Kidney (tissue), 13 donors: ENCODE measurements at regions not wholly inside any gene's neighbourhood (a gene's known extent, or its start where the extent isn't known, plus 50 kb on each side); places are given as distances from the start of the nearest gene placed in this dataset.

Source experiments
- DNase-seq, 5 donors: peaks; one replicate each; pipeline ENCODE4 v3.0.0-alpha.2; 2013 to 2020
- FAIRE-seq: peaks from 2 replicates; lab custom pipeline; 2012; peaks lifted over from hg19 to GRCh38; lab: Jason Lieb, UNC
- H3K27ac ChIP-seq, 2 donors: one replicate each; pipeline ENCODE4 v1.7.0; 2013; ENCODE audit warnings: low read depth in 2 of 2, low read length in 2 of 2, inconsistent platforms in 1 of 2
- H3K27me3 ChIP-seq: one replicate; pipeline ENCODE4 v1.7.1; 2013; ENCODE audit warnings: low read length, inconsistent platforms; ENCODE audit not compliant: control insufficient read depth, insufficient read depth
- H3K36me3 ChIP-seq, 3 donors: one replicate each; pipeline versions ENCODE4 v1.7.0 to v1.7.1; 2013; ENCODE audit warnings: low read length in 3 of 3, control low read depth in 1 of 3, inconsistent platforms in 1 of 3; ENCODE audit not compliant: insufficient read depth in 3 of 3, control insufficient read depth in 2 of 3
- H3K4me1 ChIP-seq, 3 donors: one replicate each; pipeline versions ENCODE4 v1.7.0 to v1.7.1; 2013; ENCODE audit warnings: low read length in 3 of 3, inconsistent platforms in 1 of 3, low read depth in 1 of 3; ENCODE audit not compliant: control insufficient read depth in 2 of 3, insufficient read depth in 2 of 3
- H3K4me3 ChIP-seq, 3 donors: one replicate each; pipeline versions ENCODE4 v1.7.0 to v1.8.1; 2013; ENCODE audit warnings: low read length in 3 of 3, control low read depth in 1 of 3, inconsistent platforms in 1 of 3
- H3K9ac ChIP-seq, 3 donors: one replicate each; pipeline versions ENCODE4 v1.7.0 to v1.7.1; 2013; ENCODE audit warnings: low read length in 3 of 3, control low read depth in 1 of 3, inconsistent platforms in 1 of 3
- H3K9me3 ChIP-seq, 3 donors: one replicate each; pipeline versions ENCODE4 v1.7.0 to v1.7.1; 2013; ENCODE audit warnings: low read length in 3 of 3, control low read depth in 1 of 3, inconsistent platforms in 1 of 3; ENCODE audit not compliant: control insufficient read depth in 2 of 3, insufficient read depth in 1 of 3
- intact Hi-C: fragments of 100-400 bp; cut with DNase I; formaldehyde crosslinking; loops from one replicate; pipeline ENCODE4 v1.11.1; 2022
- TF ChIP-seq, protein P1 (sequence below): IDR thresholded peaks from 3 replicates; pipeline ENCODE4 v1.5.1; 2012; ENCODE audit warnings: mild to moderate bottlenecking, moderate library complexity, borderline replicate concordance; ENCODE audit not compliant: insufficient read depth; ENCODE audit errors: extremely low read depth
- donor health status: control.
- donor health status: control.
- donor health status: control.
- donor health status: control.
- donor health status: control.
- donor health status: DM: yes; HTN: yes; CAD: no.
- donor health status: Normal renal cell carcinoma (clear cell type).

GRCh38 chr22:47713941-47714340 lies 951.5 kb downstream of the TBC1D22A start:
- Histone ChIP-seq H3K9me3 (no peaks in the 10 kb centered on the region), H3K9ac (no peak overlapping the region), H3K36me3 (no peaks in the 10 kb centered on the region), H3K27ac (no peak overlapping the region), H3K4me3 (no peak overlapping the region), H3K27me3 (no peaks in the 10 kb centered on the region), H3K4me1 (no peaks in the 10 kb centered on the region)
- intact Hi-C loops = no loop called here
- peak in 2 of 5 donors; percentile 15 to 19 for DNase-seq
- no peak for FAIRE-seq
- TF ChIP-seq, protein P1, sequence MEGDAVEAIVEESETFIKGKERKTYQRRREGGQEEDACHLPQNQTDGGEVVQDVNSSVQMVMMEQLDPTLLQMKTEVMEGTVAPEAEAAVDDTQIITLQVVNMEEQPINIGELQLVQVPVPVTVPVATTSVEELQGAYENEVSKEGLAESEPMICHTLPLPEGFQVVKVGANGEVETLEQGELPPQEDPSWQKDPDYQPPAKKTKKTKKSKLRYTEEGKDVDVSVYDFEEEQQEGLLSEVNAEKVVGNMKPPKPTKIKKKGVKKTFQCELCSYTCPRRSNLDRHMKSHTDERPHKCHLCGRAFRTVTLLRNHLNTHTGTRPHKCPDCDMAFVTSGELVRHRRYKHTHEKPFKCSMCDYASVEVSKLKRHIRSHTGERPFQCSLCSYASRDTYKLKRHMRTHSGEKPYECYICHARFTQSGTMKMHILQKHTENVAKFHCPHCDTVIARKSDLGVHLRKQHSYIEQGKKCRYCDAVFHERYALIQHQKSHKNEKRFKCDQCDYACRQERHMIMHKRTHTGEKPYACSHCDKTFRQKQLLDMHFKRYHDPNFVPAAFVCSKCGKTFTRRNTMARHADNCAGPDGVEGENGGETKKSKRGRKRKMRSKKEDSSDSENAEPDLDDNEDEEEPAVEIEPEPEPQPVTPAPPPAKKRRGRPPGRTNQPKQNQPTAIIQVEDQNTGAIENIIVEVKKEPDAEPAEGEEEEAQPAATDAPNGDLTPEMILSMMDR = no peak

- DNase-seq (no peak), FAIRE-seq (no peak)
- intact Hi-C loops = no loop called here
- H3K27ac ChIP-seq = no peak overlapping the region
- no peaks in the 10 kb centered on the region for H3K36me3 ChIP-seq
- no peak overlapping the region for H3K9ac ChIP-seq
- TF ChIP-seq, protein P1 = no peak
- H3K4me1 ChIP-seq = no peaks in the 10 kb centered on the region
- H3K9me3 ChIP-seq = no peaks in the 10 kb centered on the region
- H3K27me3 ChIP-seq = no peaks in the 10 kb centered on the region
- no peak overlapping the region for H3K4me3 ChIP-seq
Measured at GRCh38 chr22:47710135-47710534, 947.7 kb downstream of the TBC1D22A start.

- Histone ChIP-seq H3K36me3 (no peaks in the 10 kb centered on the region), H3K4me1 (no peaks in the 10 kb centered on the region), H3K27ac (no peak overlapping the region), H3K9me3 (no peaks in the 10 kb centered on the region), H3K9ac (no peak overlapping the region), H3K27me3 (no peaks in the 10 kb centered on the region), H3K4me3 (no peak overlapping the region)
- TF ChIP-seq, protein P1 = no peak
- no peak for FAIRE-seq
- intact Hi-C loops = no loop called here
- no peak for DNase-seq
Measured at GRCh38 chr22:47705350-47705749, 942.9 kb downstream of the TBC1D22A start.

GRCh38 chr22:47698906-47699305 lies 936.5 kb downstream of the TBC1D22A start:
- no peaks in the 10 kb centered on the region for H3K27me3 ChIP-seq
- TF ChIP-seq, protein P1 = no peak
- no peaks in the 10 kb centered on the region for H3K36me3 ChIP-seq
- no peak overlapping the region for H3K27ac ChIP-seq
- intact Hi-C loops = no loop called here
- DNase-seq (no peak), FAIRE-seq (no peak)
- no peak overlapping the region for H3K4me3 ChIP-seq
- no peaks in the 10 kb centered on the region for H3K4me1 ChIP-seq
- H3K9ac ChIP-seq = no peak overlapping the region
- no peaks in the 10 kb centered on the region for H3K9me3 ChIP-seq
